ENCODE measurements at regions not wholly inside any gene's neighbourhood (a gene's known extent, or its start where the extent isn't known, plus 50 kb on each side); places are given as distances from the start of the nearest gene placed in this dataset.

GRCh38 chr12:19998961-19999804 lies 369.2 kb upstream of the PDE3A start:
- no peak for TF ChIP-seq CTCF (IDR thresholded peaks at IDR 0.05; ENCODE audit: low read depth, low read length, missing input control)
- TF ChIP-seq REST (IDR thresholded peaks at IDR 0.05), result no peak
- TF ChIP-seq SP1 (IDR thresholded peaks at IDR 0.05), result peak; percentile 31
- TF ChIP-seq TAF1 (conservative IDR thresholded peaks at IDR 0.05), result no peak
- no peak for TF ChIP-seq HNF4G (IDR thresholded peaks at IDR 0.05)
- no peak for TF ChIP-seq GABPA (IDR thresholded peaks at IDR 0.05 in 1 of 2, conservative IDR thresholded peaks at IDR 0.05 in 1 of 2)
